Karpas-422 (cell line): ENCODE measurements at regions not wholly inside any gene's neighbourhood (a gene's known extent, or its start where the extent isn't known, plus 50 kb on each side); places are given as distances from the start of the nearest gene placed in this dataset.

Experiments used
- DNase-seq: peaks from one replicate; pipeline ENCODE4 v3.0.0-alpha.2; 2015
- H2AFZ ChIP-seq: fragments of 200-600 bp; sonication (generic); 2 replicates; pipeline ENCODE4 v1.6.1; 2014; ENCODE audit warnings: antibody characterized with exemption, low read length, mixed read lengths
- H3K27ac ChIP-seq: fragments of 200-600 bp; sonication (generic); 2 replicates; pipeline ENCODE4 v1.5.1; 2014; ENCODE audit warnings: mild to moderate bottlenecking, low read length, moderate library complexity
- H3K27me3 ChIP-seq: fragments of 200-600 bp; sonication (generic); 2 replicates; pipeline ENCODE4 v1.6.1; 2014; ENCODE audit warnings: low read length, mixed read lengths
- H3K36me3 ChIP-seq: fragments of 200-600 bp; sonication (generic); 2 replicates; pipeline ENCODE4 v1.6.1; 2014; ENCODE audit warnings: low read length, mixed read lengths; ENCODE audit not compliant: insufficient read depth
- H3K4me1 ChIP-seq: fragments of 200-600 bp; sonication (generic); 2 replicates; pipeline ENCODE4 v1.6.1; 2014; ENCODE audit warnings: mild to moderate bottlenecking, low read length, mixed read lengths
- H3K4me2 ChIP-seq: fragments of 200-600 bp; sonication (generic); 2 replicates; pipeline ENCODE4 v1.6.1; 2014; ENCODE audit warnings: low read length, low read depth, mild to moderate bottlenecking; ENCODE audit not compliant: poor library complexity, severe bottlenecking
- H3K4me3 ChIP-seq: fragments of 200-600 bp; sonication (generic); 2 replicates; pipeline ENCODE4 v1.5.1; 2014; ENCODE audit warnings: mild to moderate bottlenecking, antibody characterized with exemption, low read length, mixed read lengths
- H3K79me2 ChIP-seq: fragments of 200-600 bp; sonication (generic); 2 replicates; pipeline ENCODE4 v1.6.1; 2014; ENCODE audit warnings: mild to moderate bottlenecking, low read length, mixed read lengths
- H3K9ac ChIP-seq: fragments of 200-600 bp; sonication (generic); 2 replicates; pipeline ENCODE4 v1.6.0; 2014; ENCODE audit warnings: low read length
- H3K9me2 ChIP-seq: fragments of 200-600 bp; sonication (generic), shearing (Covaris generic); replicated peaks from 2 replicates; pipeline ENCODE4 v1.6.0; 2014; ENCODE audit warnings: mild to moderate bottlenecking, low read length, moderate library complexity; ENCODE audit not compliant: insufficient read depth
- H3K9me3 ChIP-seq: fragments of 300-700, 200-600 bp; sonication (generic); 2 replicates; pipeline ENCODE4 v1.6.1; 2014; ENCODE audit warnings: low read length, mixed read lengths
- H4K20me1 ChIP-seq: fragments of 200-600 bp; sonication (generic); 2 replicates; pipeline ENCODE4 v1.6.1; 2014; ENCODE audit warnings: mild to moderate bottlenecking, antibody characterized with exemption, low read length, low read depth; ENCODE audit not compliant: insufficient read depth

DNA sequence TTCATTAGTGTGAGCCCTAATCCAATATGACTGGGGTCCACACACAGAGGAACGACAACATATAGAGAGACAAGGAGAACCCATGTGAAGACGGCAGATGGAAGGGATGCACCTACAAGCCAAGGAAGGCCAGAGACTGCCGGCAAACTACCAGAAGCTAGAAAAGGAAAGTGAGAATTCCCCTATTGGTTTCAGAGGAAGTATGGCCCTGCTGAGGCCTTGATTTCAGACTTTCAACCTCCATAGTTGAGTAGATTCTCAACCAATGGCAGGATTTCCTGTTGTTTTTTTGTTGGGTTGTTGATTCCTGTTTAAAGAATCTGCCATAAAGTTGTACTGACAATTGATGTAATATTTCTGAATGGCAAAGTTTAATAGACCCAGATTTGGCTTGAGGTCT lies 241.5 kb downstream of the SATB2 start:
- Histone ChIP-seq H3K9ac (no peak overlapping the region), H3K79me2 (no peaks in the 10 kb centered on the region), H3K4me1 (no peaks in the 10 kb centered on the region), H3K27ac (no peak overlapping the region), H3K36me3 (no peaks in the 10 kb centered on the region), H3K4me3 (no peak overlapping the region), H4K20me1 (no peaks in the 10 kb centered on the region), H2AFZ (no peak overlapping the region), H3K27me3 (no peaks in the 10 kb centered on the region), H3K4me2 (no peak overlapping the region), H3K9me3 (no peaks in the 10 kb centered on the region), H3K9me2 (no peaks in the 10 kb centered on the region)
- DNase-seq: no peak

DNA sequence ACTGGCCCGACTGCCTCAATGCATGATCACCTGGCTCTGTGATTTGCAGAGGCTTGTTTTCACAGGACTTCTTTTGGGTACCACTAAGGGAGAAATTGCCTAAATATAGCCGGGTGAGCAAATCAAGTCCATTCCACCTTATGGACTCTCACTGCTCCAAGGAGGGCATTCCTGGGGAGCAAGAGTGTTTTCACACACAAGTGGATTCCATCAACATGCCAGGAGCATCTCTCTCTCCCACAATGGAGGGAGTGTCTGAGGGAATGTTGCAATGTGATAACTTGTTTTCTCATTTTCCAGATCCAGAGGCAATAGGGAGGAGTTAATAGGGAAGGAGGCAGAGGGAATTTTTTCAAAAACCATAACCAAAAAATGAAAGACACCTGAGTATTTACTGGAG lies 250.7 kb downstream of the SATB2 start:
- no peaks in the 10 kb centered on the region for H3K4me1 ChIP-seq
- no peaks in the 10 kb centered on the region for H3K27me3 ChIP-seq
- no peak overlapping the region for H2AFZ ChIP-seq
- DNase-seq: no peak
- no peaks in the 10 kb centered on the region for H3K36me3 ChIP-seq
- H3K4me2 ChIP-seq: no peak overlapping the region
- no peaks in the 10 kb centered on the region for H4K20me1 ChIP-seq
- H3K79me2 ChIP-seq: no peaks in the 10 kb centered on the region
- H3K9me3 ChIP-seq: no peaks in the 10 kb centered on the region
- H3K9me2 ChIP-seq: no peaks in the 10 kb centered on the region
- H3K27ac ChIP-seq: no peak overlapping the region
- H3K4me3 ChIP-seq: no peak overlapping the region
- no peak overlapping the region for H3K9ac ChIP-seq

DNA sequence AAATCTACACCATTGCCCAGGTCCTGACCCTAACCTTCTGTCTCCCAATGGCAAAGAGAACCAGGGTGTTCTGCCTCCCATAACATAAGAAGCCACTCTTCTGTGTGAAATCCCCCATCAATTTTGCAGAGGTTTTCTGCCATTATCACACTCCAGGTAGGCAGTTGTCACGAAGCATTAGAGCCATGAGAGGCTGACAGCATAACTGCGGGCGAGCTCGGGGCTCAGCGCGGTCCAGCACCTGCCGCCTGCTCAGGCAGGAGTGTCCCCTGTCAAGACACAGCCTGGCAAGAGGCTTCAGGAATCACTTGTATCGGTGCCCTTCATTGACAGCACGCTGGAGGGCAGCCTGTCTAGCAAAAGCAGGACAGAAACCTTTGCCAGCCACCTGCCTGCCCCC lies 251.2 kb downstream of the SATB2 start:
- Histone ChIP-seq H3K4me2 (no peak overlapping the region), H3K27ac (no peak overlapping the region), H3K27me3 (no peaks in the 10 kb centered on the region), H3K9me2 (no peaks in the 10 kb centered on the region), H3K79me2 (no peaks in the 10 kb centered on the region), H3K4me3 (no peak overlapping the region), H4K20me1 (no peaks in the 10 kb centered on the region), H3K36me3 (no peaks in the 10 kb centered on the region), H2AFZ (no peak overlapping the region), H3K9me3 (no peaks in the 10 kb centered on the region), H3K9ac (no peak overlapping the region), H3K4me1 (no peaks in the 10 kb centered on the region)
- DNase-seq: no peak

DNA sequence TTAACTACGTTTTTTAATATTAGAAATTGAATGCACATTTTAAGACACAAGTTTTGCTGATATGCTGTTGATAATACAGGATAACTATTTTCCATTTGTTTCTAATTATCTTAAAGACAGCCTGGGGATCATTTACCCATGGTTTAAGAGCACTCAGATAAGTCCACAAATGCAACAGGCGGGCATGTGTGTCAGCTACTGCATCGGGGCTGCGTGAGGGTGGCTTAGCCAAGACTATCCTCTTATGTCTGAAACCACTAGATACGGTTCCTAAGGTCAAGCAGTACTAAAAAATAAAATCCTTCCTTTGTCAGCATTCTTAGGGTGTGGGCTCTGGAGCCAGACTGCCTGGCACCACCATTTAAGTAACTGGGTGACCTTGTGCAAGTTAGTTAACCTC lies 254.8 kb downstream of the SATB2 start:
- H2AFZ ChIP-seq: no peak overlapping the region
- no peaks in the 10 kb centered on the region for H3K9me2 ChIP-seq
- H3K27ac ChIP-seq: no peak overlapping the region
- no peaks in the 10 kb centered on the region for H3K79me2 ChIP-seq
- DNase-seq: no peak
- H3K4me2 ChIP-seq: no peak overlapping the region
- H3K4me1 ChIP-seq: no peaks in the 10 kb centered on the region
- no peaks in the 10 kb centered on the region for H3K27me3 ChIP-seq
- H3K36me3 ChIP-seq: no peaks in the 10 kb centered on the region
- H3K9ac ChIP-seq: no peak overlapping the region
- no peaks in the 10 kb centered on the region for H3K9me3 ChIP-seq
- H4K20me1 ChIP-seq: no peaks in the 10 kb centered on the region
- no peak overlapping the region for H3K4me3 ChIP-seq

DNA sequence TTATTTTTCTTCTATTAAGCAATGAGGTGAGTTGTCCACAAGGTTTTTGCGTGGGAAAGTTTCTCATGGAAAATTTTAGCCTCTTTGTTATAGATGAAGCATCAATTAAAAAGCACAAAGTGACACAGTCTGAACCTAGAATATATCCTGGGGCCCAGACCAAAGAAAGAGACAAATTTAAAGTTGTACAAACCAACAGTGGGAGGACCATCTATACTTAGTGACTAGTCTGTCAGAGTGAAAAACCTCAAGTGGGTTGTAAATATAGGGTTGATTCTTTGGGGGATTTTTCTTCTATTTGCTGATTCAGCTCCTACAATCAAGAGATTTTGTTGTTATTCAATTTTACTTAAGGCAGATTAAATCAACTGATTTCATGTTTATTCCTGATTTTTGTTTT lies 256.2 kb downstream of the SATB2 start:
- Histone ChIP-seq H3K27me3 (no peaks in the 10 kb centered on the region), H3K4me3 (no peak overlapping the region), H2AFZ (no peak overlapping the region), H3K36me3 (no peaks in the 10 kb centered on the region), H3K9me3 (no peaks in the 10 kb centered on the region), H4K20me1 (no peaks in the 10 kb centered on the region), H3K79me2 (no peaks in the 10 kb centered on the region), H3K27ac (no peak overlapping the region), H3K9ac (no peak overlapping the region), H3K4me2 (no peak overlapping the region), H3K4me1 (no peaks in the 10 kb centered on the region), H3K9me2 (no peaks in the 10 kb centered on the region)
- DNase-seq: no peak

DNA sequence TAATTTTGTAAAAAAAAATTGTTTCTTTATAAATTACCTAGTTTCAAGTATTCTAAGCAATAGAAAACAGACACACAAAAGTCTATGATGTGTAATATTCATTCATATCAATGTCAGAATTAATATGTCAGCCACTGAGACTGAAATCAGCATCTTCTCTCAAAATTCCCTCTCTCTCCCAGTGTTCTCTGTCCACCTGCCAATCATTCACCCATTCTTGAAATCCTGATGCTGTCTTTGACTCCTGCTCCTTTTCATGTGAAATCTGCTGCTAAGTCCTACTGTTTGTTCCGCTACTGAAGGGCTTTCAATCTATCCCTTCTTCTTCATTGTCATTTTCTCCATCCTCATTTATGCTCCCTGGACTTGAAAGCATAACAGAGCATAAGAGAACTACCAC lies 257.9 kb downstream of the SATB2 start:
- Histone ChIP-seq H2AFZ (no peak overlapping the region), H3K9ac (no peak overlapping the region), H3K4me3 (no peak overlapping the region), H3K9me2 (no peaks in the 10 kb centered on the region), H3K27me3 (no peaks in the 10 kb centered on the region), H3K9me3 (no peaks in the 10 kb centered on the region), H3K4me1 (no peaks in the 10 kb centered on the region), H4K20me1 (no peaks in the 10 kb centered on the region), H3K27ac (no peak overlapping the region), H3K4me2 (no peak overlapping the region), H3K79me2 (no peaks in the 10 kb centered on the region), H3K36me3 (no peaks in the 10 kb centered on the region)
- DNase-seq: no peak

DNA sequence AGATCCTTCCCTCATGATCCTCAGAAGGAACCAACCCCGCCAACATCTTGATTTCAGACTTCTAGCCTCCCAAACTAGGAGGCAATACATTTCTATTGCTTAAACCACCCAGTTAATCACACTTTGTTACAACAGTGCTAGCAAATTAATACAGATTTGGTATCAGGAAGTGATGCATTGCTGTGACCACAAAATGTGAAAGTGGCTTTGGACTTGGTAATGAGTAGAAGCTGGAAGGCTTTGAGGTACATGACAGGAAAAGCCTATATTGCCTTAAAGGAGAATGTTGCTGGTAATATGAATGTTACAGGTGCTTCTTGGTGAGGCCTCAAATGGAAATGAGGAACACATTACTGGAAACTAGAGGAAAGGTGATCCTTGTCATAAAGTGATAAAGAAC lies 260.3 kb downstream of the SATB2 start:
- no peak for DNase-seq
- H2AFZ ChIP-seq: no peak overlapping the region
- no peak overlapping the region for H3K4me2 ChIP-seq
- no peaks in the 10 kb centered on the region for H3K27me3 ChIP-seq
- no peaks in the 10 kb centered on the region for H3K9me3 ChIP-seq
- no peaks in the 10 kb centered on the region for H3K9me2 ChIP-seq
- no peaks in the 10 kb centered on the region for H3K36me3 ChIP-seq
- H3K4me1 ChIP-seq: no peaks in the 10 kb centered on the region
- no peaks in the 10 kb centered on the region for H3K79me2 ChIP-seq
- H3K9ac ChIP-seq: no peak overlapping the region
- no peak overlapping the region for H3K27ac ChIP-seq
- H4K20me1 ChIP-seq: no peaks in the 10 kb centered on the region
- no peak overlapping the region for H3K4me3 ChIP-seq

DNA sequence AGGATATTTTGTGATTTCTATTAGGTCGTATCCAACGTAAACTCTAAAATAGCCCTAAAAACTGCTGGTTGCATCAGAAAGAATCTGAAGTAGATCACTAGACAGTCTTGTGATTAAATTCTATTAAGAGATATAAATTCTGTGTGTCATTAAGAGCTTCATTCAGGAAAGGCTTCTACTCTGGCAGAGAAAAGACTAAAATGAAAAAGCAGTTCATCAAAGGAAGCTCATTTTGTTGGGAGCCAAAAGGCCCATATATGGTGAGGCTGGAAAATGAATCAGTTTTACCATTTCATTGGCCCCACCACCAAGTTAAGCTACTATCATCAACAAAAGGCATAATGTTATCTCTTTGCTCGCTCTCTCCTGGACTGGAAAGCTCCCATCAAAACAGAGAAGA lies 261.1 kb downstream of the SATB2 start:
- Histone ChIP-seq H3K9me3 (no peaks in the 10 kb centered on the region), H3K9ac (no peak overlapping the region), H3K79me2 (no peaks in the 10 kb centered on the region), H4K20me1 (no peaks in the 10 kb centered on the region), H3K4me1 (no peaks in the 10 kb centered on the region), H3K9me2 (no peaks in the 10 kb centered on the region), H3K4me2 (no peak overlapping the region), H3K36me3 (no peaks in the 10 kb centered on the region), H3K27ac (no peak overlapping the region), H2AFZ (no peak overlapping the region), H3K27me3 (no peaks in the 10 kb centered on the region), H3K4me3 (no peak overlapping the region)
- no peak for DNase-seq

DNA sequence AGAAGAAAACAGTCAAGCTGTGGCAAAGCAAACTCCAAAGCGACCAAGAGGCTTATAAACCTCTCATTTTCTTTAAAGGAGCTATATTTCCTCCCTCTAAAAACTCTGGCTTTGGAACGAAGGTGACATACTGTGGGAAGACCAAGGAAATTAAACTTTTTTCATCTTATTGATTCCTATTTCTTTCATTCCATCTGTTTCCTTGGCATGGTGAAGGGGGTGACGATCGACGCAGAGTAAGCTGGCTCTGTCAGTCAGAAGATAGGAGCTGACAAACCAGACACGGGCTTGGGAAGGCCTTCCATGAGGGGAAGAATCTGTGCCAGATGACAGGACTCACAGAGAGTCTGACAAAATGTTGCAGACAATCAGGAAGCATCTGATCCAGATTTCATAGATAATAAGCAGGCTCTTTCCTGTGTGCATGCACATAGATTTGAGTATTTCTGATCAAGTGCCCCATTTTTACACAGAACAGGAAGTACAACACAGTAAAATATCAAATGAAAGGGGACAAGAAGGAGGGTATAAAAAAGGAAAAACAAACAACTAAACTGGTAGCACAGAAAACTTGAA lies 261.7 kb downstream of the SATB2 start:
- no peak overlapping the region for H3K4me2 ChIP-seq
- no peak overlapping the region for H3K9ac ChIP-seq
- H3K27me3 ChIP-seq: no peaks in the 10 kb centered on the region
- no peaks in the 10 kb centered on the region for H3K9me3 ChIP-seq
- no peaks in the 10 kb centered on the region for H3K36me3 ChIP-seq
- no peak overlapping the region for H2AFZ ChIP-seq
- no peak overlapping the region for H3K4me3 ChIP-seq
- no peaks in the 10 kb centered on the region for H4K20me1 ChIP-seq
- H3K79me2 ChIP-seq: no peaks in the 10 kb centered on the region
- no peaks in the 10 kb centered on the region for H3K9me2 ChIP-seq
- DNase-seq: no peak
- no peak overlapping the region for H3K27ac ChIP-seq
- no peaks in the 10 kb centered on the region for H3K4me1 ChIP-seq
